ENCODE measurements at regions not wholly inside any gene's neighbourhood (a gene's known extent, or its start where the extent isn't known, plus 50 kb on each side); places are given as distances from the start of the nearest gene placed in this dataset.
A peak's percentile ranks its signal among the peaks of the same experiment; 100 is the strongest.
"Not testable (repeated sequence)": the region's sequence is repeated elsewhere in the genome, so short reads cannot be mapped to it uniquely, and the experiment has no call there.

- no peak for DNase-seq (ENCODE audit: low read depth, low spot score)
- H3K4me3 ChIP-seq (ENCODE audit: low read length) = no peak overlapping the region
These were observed 121.6 kb upstream of the HS3ST4 start for GRCh38 chr16:25570131-25570530.

GRCh38 chr16:25568991-25569390 is 122.8 kb upstream of the HS3ST4 start:
- H3K4me3 ChIP-seq (ENCODE audit: low read length) = no peak overlapping the region
- no peak for DNase-seq (ENCODE audit: low read depth, low spot score)

GRCh38 chr16:25566183-25566582 is 125.6 kb upstream of the HS3ST4 start:
- DNase-seq (ENCODE audit: low read depth, low spot score) = no peak
- H3K4me3 ChIP-seq (ENCODE audit: low read length) = no peak overlapping the region

- no peak overlapping the region for H3K4me3 ChIP-seq (ENCODE audit: low read length)
- no peak for DNase-seq (ENCODE audit: low read depth, low spot score)
These were observed 128.1 kb upstream of the HS3ST4 start for GRCh38 chr16:25563700-25564099.

- H3K4me3 ChIP-seq (ENCODE audit: low read length); DNase-seq (ENCODE audit: low read depth, low spot score): not testable (repeated sequence)
These were observed 130.0 kb upstream of the HS3ST4 start for GRCh38 chr16:25561723-25562122.

- not testable (repeated sequence) for H3K4me3 ChIP-seq (ENCODE audit: low read length); DNase-seq (ENCODE audit: low read depth, low spot score)
These were observed 134.8 kb upstream of the HS3ST4 start for GRCh38 chr16:25556968-25557312.

GRCh38 chr16:25556289-25556967 is 135.3 kb upstream of the HS3ST4 start:
- not testable (repeated sequence) for DNase-seq (ENCODE audit: low read depth, low spot score); H3K4me3 ChIP-seq (ENCODE audit: low read length)

GRCh38 chr16:25553711-25554436 is 137.9 kb upstream of the HS3ST4 start:
- H3K4me3 ChIP-seq (ENCODE audit: low read length) = no peak overlapping the region
- DNase-seq (ENCODE audit: low read depth, low spot score) = peak; percentile 47

GRCh38 chr16:25550647-25551046 is 141.1 kb upstream of the HS3ST4 start:
- no peak overlapping the region for H3K4me3 ChIP-seq (ENCODE audit: low read length)
- no peak for DNase-seq (ENCODE audit: low read depth, low spot score)

GRCh38 chr16:25546791-25547190 is 145.0 kb upstream of the HS3ST4 start:
- no peak for DNase-seq (ENCODE audit: low read depth, low spot score)
- H3K4me3 ChIP-seq (ENCODE audit: low read length) = no peak overlapping the region

GRCh38 chr16:25544294-25544693 is 147.5 kb upstream of the HS3ST4 start:
- H3K4me3 ChIP-seq (ENCODE audit: low read length) = no peak overlapping the region
- no peak for DNase-seq (ENCODE audit: low read depth, low spot score)

- H3K4me3 ChIP-seq (ENCODE audit: low read length) = no peak overlapping the region
- DNase-seq (ENCODE audit: low read depth, low spot score) = no peak
These were observed 149.5 kb upstream of the HS3ST4 start for GRCh38 chr16:25542306-25542705.

GRCh38 chr16:25539767-25540166 is 152.0 kb upstream of the HS3ST4 start:
- not testable (repeated sequence) for DNase-seq (ENCODE audit: low read depth, low spot score); H3K4me3 ChIP-seq (ENCODE audit: low read length)

GRCh38 chr16:25523183-25523582 is 168.6 kb upstream of the HS3ST4 start:
- DNase-seq (ENCODE audit: low read depth, low spot score) = peak; percentile 25
- H3K4me3 ChIP-seq (ENCODE audit: low read length) = no peak overlapping the region

- DNase-seq (ENCODE audit: low read depth, low spot score) = no peak
- no peak overlapping the region for H3K4me3 ChIP-seq (ENCODE audit: low read length)
These were observed 179.7 kb upstream of the HS3ST4 start for GRCh38 chr16:25512041-25512440.

GRCh38 chr16:25509456-25509855 is 182.3 kb upstream of the HS3ST4 start:
- DNase-seq (ENCODE audit: low read depth, low spot score) = no peak

GRCh38 chr16:25501530-25502255 is 190.1 kb upstream of the HS3ST4 start:
- H3K4me3 ChIP-seq (ENCODE audit: low read length) = no peak overlapping the region
- DNase-seq (ENCODE audit: low read depth, low spot score) = no peak

More at GRCh38 chr16:25509456-25509855, 182.3 kb upstream of the HS3ST4 start:
- H3K4me3 ChIP-seq (ENCODE audit: low read length) = no peak overlapping the region

- no peak for DNase-seq (ENCODE audit: low read depth, low spot score)
- H3K4me3 ChIP-seq (ENCODE audit: low read length) = no peak overlapping the region
These were observed 197.5 kb upstream of the HS3ST4 start for GRCh38 chr16:25494292-25494691.

- H3K4me3 ChIP-seq (ENCODE audit: low read length) = no peak overlapping the region
- DNase-seq (ENCODE audit: low read depth, low spot score) = no peak
These were observed 198.5 kb upstream of the HS3ST4 start for GRCh38 chr16:25493136-25493811.

- no peak for DNase-seq (ENCODE audit: low read depth, low spot score)
- H3K4me3 ChIP-seq (ENCODE audit: low read length) = no peak overlapping the region
These were observed 203.3 kb upstream of the HS3ST4 start for GRCh38 chr16:25488435-25488834.
